ENCODE measurements at regions not wholly inside any gene's neighbourhood (a gene's known extent, or its start where the extent isn't known, plus 50 kb on each side); places are given as distances from the start of the nearest gene placed in this dataset.
A peak's percentile ranks its signal among the peaks of the same experiment; 100 is the strongest.

- DNase-seq (ENCODE audit: low read depth) = no peak
Measured at GRCh38 chr2:120440521-120441350, 94.8 kb downstream of the INHBB start.

- DNase-seq (ENCODE audit: low read depth) = no peak
Measured at GRCh38 chr2:120441351-120441700, 95.4 kb downstream of the INHBB start.

GRCh38 chr2:120441744-120442471 is 96.0 kb downstream of the INHBB start:
- DNase-seq (ENCODE audit: low read depth) = peak; percentile 41

GRCh38 chr2:120442541-120442922 is 96.6 kb downstream of the INHBB start:
- DNase-seq (ENCODE audit: low read depth) = no peak

DNA sequence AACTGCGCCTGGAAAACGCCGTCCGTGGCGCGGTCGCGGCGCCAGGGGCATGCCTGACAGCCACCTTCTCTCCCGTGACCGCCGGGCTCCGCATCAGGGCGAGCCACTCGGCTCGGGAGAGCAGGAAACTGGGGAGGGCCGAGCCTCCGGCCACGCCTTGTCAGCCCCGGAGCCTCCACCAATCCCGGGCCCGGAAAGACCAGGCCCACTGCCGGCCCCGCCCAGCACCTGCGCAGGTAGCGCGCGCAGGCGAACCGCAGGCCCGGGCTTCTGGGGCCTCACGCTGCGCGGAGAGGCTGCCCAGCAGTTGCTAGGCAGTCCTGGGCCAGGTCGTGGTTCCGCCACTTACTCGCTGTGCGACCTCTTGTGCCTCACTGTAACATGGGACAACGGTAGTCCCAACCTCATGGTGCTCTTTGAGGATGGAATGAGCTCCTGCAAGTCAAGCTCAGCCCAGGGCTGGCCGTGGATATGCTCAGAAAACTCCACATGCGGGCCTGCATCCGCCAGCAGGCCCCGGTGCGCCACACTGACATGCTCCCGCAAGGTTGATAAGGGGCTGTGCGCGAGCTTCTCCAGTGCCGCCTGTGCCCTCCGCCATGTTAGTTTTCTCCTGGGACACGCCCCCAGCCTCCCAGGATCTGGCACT is 97.1 kb downstream of the INHBB start:
- DNase-seq (ENCODE audit: low read depth) = no peak

- no peak for DNase-seq (ENCODE audit: low read depth)
Measured at GRCh38 chr2:120443946-120444345, 98.0 kb downstream of the INHBB start.

DNA sequence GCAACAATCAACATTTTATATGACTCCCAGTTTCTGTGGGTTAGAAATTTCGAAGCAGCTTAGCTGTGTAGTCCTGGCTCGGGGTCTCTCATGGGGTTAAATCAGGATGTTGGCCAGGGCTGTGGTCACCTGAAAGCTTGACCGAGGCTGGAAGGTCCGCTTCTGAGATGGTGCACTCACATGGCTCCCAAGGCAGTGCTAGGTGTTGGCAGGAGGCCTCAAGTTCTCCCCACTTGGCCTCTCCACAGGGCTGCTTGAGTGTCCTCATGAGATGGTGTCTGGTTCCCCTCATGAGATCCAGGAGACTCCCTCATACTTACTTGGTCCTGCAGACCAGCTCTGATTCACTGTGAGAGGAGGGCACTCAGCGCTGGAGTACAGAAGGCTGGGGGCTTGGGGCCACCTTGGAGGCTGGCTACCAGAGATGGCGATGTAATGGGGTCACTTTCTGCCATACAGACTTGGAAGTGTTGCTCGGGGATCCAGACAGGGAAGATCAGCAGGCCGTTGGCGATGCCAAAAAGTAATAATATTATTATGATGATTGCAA is 98.8 kb downstream of the INHBB start:
- DNase-seq (ENCODE audit: low read depth) = no peak

DNA sequence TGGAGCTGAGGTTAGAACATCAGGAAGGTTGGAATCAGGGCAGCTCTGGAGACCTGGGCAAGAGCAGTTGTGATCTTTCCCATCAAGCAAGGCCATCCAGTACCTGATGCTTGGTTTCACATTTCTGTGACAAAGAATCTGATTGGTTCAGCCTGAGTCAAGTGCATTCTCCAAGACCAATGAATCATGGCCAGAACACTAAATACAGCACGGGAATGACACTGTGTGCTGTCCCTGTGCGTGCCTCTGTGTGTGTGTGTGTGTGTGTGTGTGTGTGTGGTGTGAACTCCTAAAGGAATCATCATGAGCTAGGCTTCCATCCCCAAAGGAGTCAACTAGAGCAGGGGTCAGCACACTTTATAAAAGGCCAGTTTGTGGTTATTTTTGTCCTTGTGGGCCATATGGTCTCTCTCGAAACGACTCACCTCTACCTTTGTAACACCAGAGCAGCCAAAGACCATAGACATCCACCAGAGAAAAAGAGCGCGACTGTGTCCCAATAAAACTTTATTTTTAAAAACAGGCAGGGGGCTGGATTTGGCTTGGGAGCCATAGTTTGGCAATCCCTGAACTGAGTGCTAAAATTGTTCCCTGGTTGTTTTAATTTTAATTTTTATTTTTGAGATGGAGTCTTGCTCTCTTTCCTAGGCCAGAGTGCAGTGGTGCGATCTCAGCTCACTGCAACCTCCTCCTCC is 99.7 kb downstream of the INHBB start:
- peak; percentile 51 for DNase-seq (ENCODE audit: low read depth)

- DNase-seq (ENCODE audit: low read depth) = no peak
Measured at GRCh38 chr2:120446236-120447126, 100.5 kb downstream of the INHBB start.

GRCh38 chr2:120447127-120447785 is 101.3 kb downstream of the INHBB start:
- peak; percentile 26 for DNase-seq (ENCODE audit: low read depth)

- DNase-seq (ENCODE audit: low read depth) = no peak
Measured at GRCh38 chr2:120448436-120448835, 102.5 kb downstream of the INHBB start.

- no peak for DNase-seq (ENCODE audit: low read depth)
Measured at GRCh38 chr2:120448961-120449810, 103.2 kb downstream of the INHBB start.

DNA sequence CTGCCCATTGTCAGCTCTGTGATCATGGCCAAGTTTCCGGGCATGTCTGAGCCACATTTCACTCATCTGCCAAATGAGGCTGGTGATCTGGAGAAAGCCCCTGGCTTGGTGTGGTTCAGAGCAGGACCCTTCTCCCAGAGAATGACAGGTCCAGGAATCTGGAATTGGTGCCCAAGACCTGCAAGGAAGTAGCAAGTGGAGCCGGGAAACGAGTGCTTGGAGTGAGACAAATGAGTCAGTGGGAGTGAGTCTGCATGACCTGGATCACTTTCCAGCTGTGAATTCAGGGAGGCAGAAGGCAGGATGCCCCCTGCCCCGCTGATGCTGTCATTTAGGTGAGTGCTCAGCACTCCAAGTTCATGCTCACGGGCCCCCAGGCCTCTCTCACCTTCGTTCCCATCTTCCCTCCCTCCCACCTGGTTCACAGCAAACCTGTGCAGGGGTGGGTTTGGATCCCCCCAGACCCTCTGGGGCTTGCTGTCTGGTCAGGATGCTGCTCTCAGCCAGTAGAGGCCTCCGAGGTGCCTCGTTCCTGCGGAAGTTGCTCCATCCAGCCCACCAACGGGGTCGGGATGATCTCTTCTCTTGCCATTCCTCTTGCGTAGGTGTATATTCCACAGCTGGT is 104.4 kb downstream of the INHBB start:
- no peak for DNase-seq (ENCODE audit: low read depth)

DNA sequence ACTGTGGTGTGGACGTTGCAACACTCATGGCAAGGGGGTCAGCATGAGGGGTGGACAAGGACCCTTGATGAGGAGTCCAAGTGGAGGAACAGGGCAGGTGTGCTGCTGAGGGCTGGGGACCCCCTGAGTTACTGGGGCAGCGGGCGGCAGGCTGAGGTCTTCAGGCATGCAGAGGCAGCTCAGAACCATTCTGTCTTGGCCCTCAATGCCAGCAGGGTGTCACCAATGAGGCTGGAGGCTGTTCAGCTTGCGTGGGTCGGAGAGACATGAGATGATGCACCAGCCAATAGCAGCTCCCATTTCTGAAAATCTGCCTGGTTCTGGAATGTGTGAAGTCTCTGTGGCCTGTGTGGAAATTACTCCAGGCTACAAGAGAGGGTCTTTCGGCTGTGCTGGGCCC is 105.4 kb downstream of the INHBB start:
- DNase-seq (ENCODE audit: low read depth) = no peak

DNA sequence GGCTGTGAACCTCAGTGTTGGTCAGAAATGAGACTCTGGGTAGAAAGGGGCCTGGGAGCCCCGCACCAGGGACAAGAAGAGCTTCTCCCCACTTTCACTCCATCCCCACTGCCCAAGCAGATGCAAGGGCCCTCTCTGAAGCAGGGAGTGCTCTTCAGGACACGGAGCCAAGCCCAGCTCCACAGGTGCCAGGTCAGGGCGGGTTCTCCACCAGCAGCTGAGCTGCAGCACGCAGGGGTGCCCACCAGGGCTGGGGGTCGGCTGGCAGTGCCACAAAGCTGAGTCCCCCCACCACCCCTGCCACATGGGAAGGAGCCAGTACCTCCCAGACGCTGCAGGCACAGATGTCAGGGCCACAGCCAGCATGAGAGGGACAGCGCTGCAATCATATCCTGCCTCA is 106.2 kb downstream of the INHBB start:
- no peak for DNase-seq (ENCODE audit: low read depth)

- no peak for DNase-seq (ENCODE audit: low read depth)
Measured at GRCh38 chr2:120452945-120453634, 107.2 kb downstream of the INHBB start.

DNA sequence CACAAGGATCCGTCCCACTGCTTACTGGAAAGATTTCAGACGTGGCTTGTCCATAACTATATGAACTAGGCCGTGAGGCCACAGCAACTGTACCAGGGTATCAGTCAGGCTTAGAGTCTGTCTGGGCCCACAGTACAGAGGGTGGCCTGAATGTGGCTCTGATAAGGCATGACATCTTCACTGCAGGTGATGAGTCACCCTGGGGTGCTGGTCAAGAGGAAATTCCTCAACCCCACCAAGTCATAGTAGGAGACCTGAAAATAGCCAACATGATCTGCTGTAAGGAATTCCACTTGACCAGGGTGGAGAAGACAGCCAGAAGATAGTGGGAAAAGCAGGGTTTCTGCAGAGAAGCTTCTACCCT is 107.7 kb downstream of the INHBB start:
- DNase-seq (ENCODE audit: low read depth) = peak; percentile 78

DNA sequence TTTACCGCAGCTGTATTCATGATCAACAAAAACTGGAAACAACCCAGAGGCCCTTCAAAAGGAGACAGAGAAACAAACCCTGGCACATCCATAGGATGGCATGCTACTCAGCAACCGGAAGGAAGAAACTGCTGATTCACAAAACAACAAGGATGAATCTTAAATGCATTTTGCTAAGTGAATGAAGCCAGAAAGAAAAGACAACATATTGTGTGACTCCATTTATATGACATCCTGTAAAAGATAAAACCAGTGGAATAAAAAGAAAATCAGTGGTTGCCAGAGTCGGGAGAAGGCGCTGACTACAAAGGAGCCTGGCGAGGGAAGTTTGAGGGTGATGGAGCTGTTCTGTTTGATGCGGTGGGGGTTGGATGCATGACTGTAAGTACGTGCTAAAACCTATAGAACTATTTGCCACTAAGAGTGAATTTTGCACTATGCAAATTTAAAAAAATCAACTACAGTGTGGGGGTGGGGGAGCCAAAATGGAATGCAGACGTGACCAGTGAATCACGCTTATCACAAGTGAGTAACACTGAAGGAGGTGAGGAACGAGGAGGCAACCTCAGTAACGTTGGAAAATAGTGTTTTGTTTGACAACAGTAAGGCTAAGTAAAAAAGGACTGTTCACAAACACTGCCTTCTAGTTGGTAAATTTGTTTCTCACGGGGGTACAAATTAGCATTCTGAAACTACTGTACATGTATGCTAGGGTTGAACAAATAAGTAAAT is 108.9 kb downstream of the INHBB start:
- DNase-seq (ENCODE audit: low read depth) = peak; percentile 54
